CD4-positive, alpha-beta T cell treated with Interleukin-15 for 4 hours (primary cell): ENCODE measurements at regions not wholly inside any gene's neighbourhood (a gene's known extent, or its start where the extent isn't known, plus 50 kb on each side); places are given as distances from the start of the nearest gene placed in this dataset.
"Not testable (repeated sequence)": the region's sequence is repeated elsewhere in the genome, so short reads cannot be mapped to it uniquely, and the experiment has no call there.

Experiments used
- DNase-seq: peaks from one replicate; pipeline ENCODE4 v3.0.0-alpha.2; 2020; ENCODE audit warnings: low spot score

GRCh38 chr22:27253108-27253902 is 548.3 kb downstream of the MN1 start:
- DNase-seq = no peak

GRCh38 chr22:27254063-27254462 is 547.5 kb downstream of the MN1 start:
- DNase-seq = not testable (repeated sequence)

GRCh38 chr22:27255580-27255979 is 546.0 kb downstream of the MN1 start:
- DNase-seq = no peak

- no peak for DNase-seq
Measured at GRCh38 chr22:27257987-27258386, 543.6 kb downstream of the MN1 start.

GRCh38 chr22:27258616-27259172 is 542.9 kb downstream of the MN1 start:
- DNase-seq = no peak

GRCh38 chr22:27259433-27259832 is 542.1 kb downstream of the MN1 start:
- no peak for DNase-seq

GRCh38 chr22:27260087-27260698 is 541.4 kb downstream of the MN1 start:
- no peak for DNase-seq

GRCh38 chr22:27262361-27262760 is 539.2 kb downstream of the MN1 start:
- DNase-seq = no peak

GRCh38 chr22:27264184-27264583 is 537.4 kb downstream of the MN1 start:
- DNase-seq = no peak

- no peak for DNase-seq
Measured at GRCh38 chr22:27267145-27267544, 534.4 kb downstream of the MN1 start.

GRCh38 chr22:27269751-27270543 is 531.6 kb downstream of the MN1 start:
- DNase-seq = no peak

GRCh38 chr22:27270818-27271510 is 530.6 kb downstream of the MN1 start:
- DNase-seq = no peak

- DNase-seq = no peak
Measured at GRCh38 chr22:27273436-27273835, 528.1 kb downstream of the MN1 start.

GRCh38 chr22:27273853-27274252 is 527.7 kb downstream of the MN1 start:
- no peak for DNase-seq

- DNase-seq = no peak
Measured at GRCh38 chr22:27274770-27275449, 526.6 kb downstream of the MN1 start.

GRCh38 chr22:27278946-27279345 is 522.6 kb downstream of the MN1 start:
- no peak for DNase-seq

GRCh38 chr22:27283240-27283639 is 518.3 kb downstream of the MN1 start:
- DNase-seq = no peak

GRCh38 chr22:27283714-27284113 is 517.8 kb downstream of the MN1 start:
- no peak for DNase-seq

- no peak for DNase-seq
Measured at GRCh38 chr22:27284324-27284723, 517.2 kb downstream of the MN1 start.

GRCh38 chr22:27286711-27287110 is 514.8 kb downstream of the MN1 start:
- no peak for DNase-seq

GRCh38 chr22:27292542-27293299 is 508.8 kb downstream of the MN1 start:
- DNase-seq = no peak
